HEK293 (cell line): ENCODE measurements at regions not wholly inside any gene's neighbourhood (a gene's known extent, or its start where the extent isn't known, plus 50 kb on each side); places are given as distances from the start of the nearest gene placed in this dataset.
"Not testable (repeated sequence)": the region's sequence is repeated elsewhere in the genome, so short reads cannot be mapped to it uniquely, and the experiment has no call there.

Source experiments
- CTCF ChIA-PET: fragments of 350-600 bp; formaldehyde crosslinking; extraction: SDS; loops from one replicate; lab custom pipeline; 2021; ENCODE audit warnings: antibody characterized with exemption; lab: Yijun Ruan, JAX
- POLR2A ChIA-PET: fragments of 300-600 bp; formaldehyde crosslinking; extraction: SDS; loops from one replicate; lab custom pipeline; 2020; ENCODE audit warnings: antibody characterized with exemption, inconsistent platforms; lab: Yijun Ruan, JAX
- H3K27ac ChIP-seq: fragments of 200-500 bp; sonication (Bioruptor generic); 2 replicates; pipeline ENCODE4 v1.5.1; 2014; ENCODE audit warnings: low read depth, low read length, control low read depth, inconsistent platforms; ENCODE audit errors: extremely low read depth
- H3K36me3 ChIP-seq, 2 experiments: fragments of 200-500 bp in 1 of 2; sonication (Bioruptor generic) in 1 of 2; 1 replicate in 1 of 2; 2 replicates in 1 of 2; pipeline ENCODE4 v1.5.1; 2014 to 2017; ENCODE audit warnings: inconsistent platforms in 2 of 2, low read length in 2 of 2; ENCODE audit not compliant: control insufficient read depth in 2 of 2, insufficient read depth in 1 of 2
- H3K4me1 ChIP-seq: fragments of 200-500 bp; sonication (Bioruptor generic); 2 replicates; pipeline ENCODE4 v1.5.1; 2014; ENCODE audit warnings: mild to moderate bottlenecking, low read length, inconsistent platforms; ENCODE audit not compliant: control insufficient read depth, insufficient read depth
- H3K4me3 ChIP-seq: 2 replicates; pipeline ENCODE4 v1.5.1; 2011; ENCODE audit warnings: low read depth, mild to moderate bottlenecking, control low read depth, low read length, moderate library complexity
- H3K9me3 ChIP-seq: fragments of 200-500 bp; sonication (Bioruptor generic); 2 replicates; pipeline ENCODE4 v1.5.1; 2014; ENCODE audit warnings: low read depth, low read length, inconsistent platforms; ENCODE audit not compliant: control insufficient read depth, insufficient read depth
- EGR2 ChIP-seq: fragments of 450-650 bp; formaldehyde crosslinking; IDR thresholded peaks from 2 replicates; pipeline ENCODE4 v1.5.1; 2016; ENCODE audit warnings: low read depth, missing biosample characterization, missing genetic modification characterization
- HOXD13 ChIP-seq: sonication (generic); formaldehyde crosslinking; IDR thresholded peaks from 2 replicates; pipeline ENCODE4 v1.8.0; 2022; ENCODE audit warnings: missing genetic modification reagents, borderline replicate concordance
- KLF16 ChIP-seq: fragments of 450-650 bp; formaldehyde crosslinking; IDR thresholded peaks from 2 replicates; pipeline ENCODE4 v1.5.1; 2017; ENCODE audit warnings: missing biosample characterization, missing genetic modification characterization
- RBAK ChIP-seq: fragments of 450-650 bp; formaldehyde crosslinking; IDR thresholded peaks from 2 replicates; pipeline ENCODE4 v1.5.1; 2016; ENCODE audit warnings: missing biosample characterization, missing genetic modification characterization
- SCRT1 ChIP-seq: fragments of 450-650 bp; formaldehyde crosslinking; IDR thresholded peaks from 2 replicates; pipeline ENCODE4 v1.5.1; 2016; ENCODE audit warnings: missing biosample characterization, missing genetic modification characterization, borderline replicate concordance
- SCRT2 ChIP-seq: fragments of 450-650 bp; formaldehyde crosslinking; IDR thresholded peaks from 2 replicates; pipeline ENCODE4 v1.5.1; 2016; ENCODE audit warnings: missing biosample characterization, missing genetic modification characterization
- ZNF114 ChIP-seq: fragments of 450-650 bp; formaldehyde crosslinking; IDR thresholded peaks from 2 replicates; pipeline ENCODE4 v1.5.0; 2017; ENCODE audit warnings: missing biosample characterization, missing genetic modification characterization
- ZNF221 ChIP-seq: fragments of 450-650 bp; formaldehyde crosslinking; IDR thresholded peaks from 2 replicates; pipeline ENCODE4 v1.5.1; 2017; ENCODE audit warnings: missing biosample characterization, missing genetic modification characterization, borderline replicate concordance
- ZNF23 ChIP-seq: fragments of 450-650 bp; formaldehyde crosslinking; IDR thresholded peaks from 2 replicates; pipeline ENCODE4 v1.5.1; 2016; ENCODE audit warnings: missing biosample characterization, missing genetic modification characterization, borderline replicate concordance
- ZNF280C ChIP-seq: fragments of 450-650 bp; formaldehyde crosslinking; IDR thresholded peaks from 2 replicates; pipeline ENCODE4 v1.5.1; 2016; ENCODE audit warnings: missing biosample characterization, missing genetic modification characterization
- ZNF37A ChIP-seq: fragments of 450-650 bp; IDR thresholded peaks from 2 replicates; pipeline ENCODE4 v1.5.1; 2018; ENCODE audit warnings: missing biosample characterization, missing genetic modification characterization
- ZNF416 ChIP-seq: fragments of 450-650 bp; formaldehyde crosslinking; IDR thresholded peaks from 2 replicates; pipeline ENCODE4 v1.5.1; 2016; ENCODE audit warnings: missing biosample characterization, missing genetic modification characterization
- ZNF501 ChIP-seq: fragments of 450-650 bp; formaldehyde crosslinking; IDR thresholded peaks from 2 replicates; pipeline ENCODE4 v1.5.1; 2016; ENCODE audit warnings: missing biosample characterization, missing genetic modification characterization
- ZNF555 ChIP-seq: fragments of 450-650 bp; formaldehyde crosslinking; conservative IDR thresholded peaks from 2 replicates; pipeline ENCODE4 v1.5.1; 2017; ENCODE audit warnings: missing biosample characterization, mild to moderate bottlenecking, missing genetic modification characterization, inconsistent platforms
- ZNF560 ChIP-seq: fragments of 450-650 bp; formaldehyde crosslinking; IDR thresholded peaks from 2 replicates; pipeline ENCODE4 v1.5.1; 2017; ENCODE audit warnings: missing biosample characterization, missing genetic modification characterization, borderline replicate concordance
- ZNF561 ChIP-seq: fragments of 450-650 bp; IDR thresholded peaks from 2 replicates; pipeline ENCODE4 v1.5.1; 2018; ENCODE audit warnings: missing biosample characterization, missing genetic modification characterization, borderline replicate concordance
- ZNF621 ChIP-seq: fragments of 450-650 bp; formaldehyde crosslinking; IDR thresholded peaks from 2 replicates; pipeline ENCODE4 v1.5.1; 2017; ENCODE audit warnings: missing biosample characterization, missing genetic modification characterization
- ZNF785 ChIP-seq: fragments of 450-650 bp; formaldehyde crosslinking; IDR thresholded peaks from 2 replicates; pipeline ENCODE4 v1.5.1; 2016; ENCODE audit warnings: missing biosample characterization, missing genetic modification characterization
- ZSCAN23 ChIP-seq: fragments of 450-650 bp; formaldehyde crosslinking; IDR thresholded peaks from 2 replicates; pipeline ENCODE4 v1.5.1; 2016; ENCODE audit warnings: missing biosample characterization, missing genetic modification characterization
- TF ChIP-seq, protein P1 (sequence below): fragments of 450-650 bp; formaldehyde crosslinking; optimal IDR thresholded peaks from 2 replicates; pipeline ENCODE3; 2016; ENCODE audit warnings: missing biosample characterization, mild to moderate bottlenecking, missing genetic modification characterization

DNA sequence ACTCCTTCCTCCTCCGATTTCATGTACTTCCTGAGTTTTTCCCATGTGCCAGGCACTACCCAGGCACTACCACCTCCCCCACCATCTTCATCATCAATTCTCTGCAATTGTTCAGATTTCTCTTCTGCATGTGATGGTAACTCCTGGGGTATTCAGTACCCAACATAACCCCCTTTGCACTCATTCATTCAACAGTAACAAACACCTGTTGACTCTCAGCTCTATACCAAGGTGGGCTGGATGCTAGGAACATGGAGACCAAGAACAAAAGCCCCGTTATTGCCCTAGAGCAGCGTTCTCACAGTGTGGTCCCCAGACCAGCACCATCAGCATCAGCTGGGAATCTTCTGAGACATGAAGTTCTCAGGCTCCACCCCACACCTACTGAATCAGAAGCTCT, 113.0 kb upstream of the CHD2 start:
- Histone ChIP-seq H3K9me3 (no peaks in the 10 kb centered on the region), H3K4me1 (no peaks in the 10 kb centered on the region), H3K4me3 (no peak overlapping the region), H3K27ac (no peak overlapping the region), H3K36me3 (no peaks in the 10 kb centered on the region)
- CTCF ChIA-PET, result interaction anchor here (1.2 to 2.8 kb wide), 3 partner anchors 10 to 130 kb away, joined by 3 to 23 read pairs (median 3); no protein-coding TSS in a partner anchor
- peak; percentile 66; the same call in 1 of the 2 replicates for TF ChIP-seq SCRT1
- TF ChIP-seq ZNF37A, result no peak
- TF ChIP-seq, protein P1, sequence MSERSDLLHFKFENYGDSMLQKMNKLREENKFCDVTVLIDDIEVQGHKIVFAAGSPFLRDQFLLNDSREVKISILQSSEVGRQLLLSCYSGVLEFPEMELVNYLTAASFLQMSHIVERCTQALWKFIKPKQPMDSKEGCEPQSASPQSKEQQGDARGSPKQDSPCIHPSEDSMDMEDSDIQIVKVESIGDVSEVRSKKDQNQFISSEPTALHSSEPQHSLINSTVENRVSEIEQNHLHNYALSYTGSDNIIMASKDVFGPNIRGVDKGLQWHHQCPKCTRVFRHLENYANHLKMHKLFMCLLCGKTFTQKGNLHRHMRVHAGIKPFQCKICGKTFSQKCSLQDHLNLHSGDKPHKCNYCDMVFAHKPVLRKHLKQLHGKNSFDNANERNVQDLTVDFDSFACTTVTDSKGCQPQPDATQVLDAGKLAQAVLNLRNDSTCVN (tag by site-specific recombination), result no peak
- no peak for TF ChIP-seq ZNF555 (tag by site-specific recombination)
- TF ChIP-seq ZNF785 (tag by site-specific recombination), result no peak
- no peak for TF ChIP-seq RBAK
- TF ChIP-seq HOXD13 (CRISPR knock-in tag), result no peak
- TF ChIP-seq ZNF23, result no peak
- no peak for TF ChIP-seq ZNF221 (tag by site-specific recombination)
- no peak for TF ChIP-seq ZNF560 (tag by site-specific recombination)
- peak; percentile 81 for TF ChIP-seq SCRT2 (tag by site-specific recombination)
- TF ChIP-seq ZNF280C (tag by site-specific recombination), result no peak
- no peak for TF ChIP-seq ZSCAN23 (tag by site-specific recombination)
- POLR2A ChIA-PET, result no interaction called here

GRCh38 chr15:92788196-92788595, 111.9 kb upstream of the CHD2 start:
- no peaks in the 10 kb centered on the region for H3K4me1 ChIP-seq
- POLR2A ChIA-PET, result interaction anchor here (2.1 kb wide), 1 partner anchor 94 kb away, joined by 6 read pairs; no protein-coding TSS in a partner anchor
- no peaks in the 10 kb centered on the region for H3K9me3 ChIP-seq
- no peak for TF ChIP-seq ZNF416 (tag by site-specific recombination)
- TF ChIP-seq ZNF501 (tag by site-specific recombination), result no peak
- TF ChIP-seq EGR2 (tag by site-specific recombination), result no peak
- TF ChIP-seq ZNF621 (tag by site-specific recombination), result no peak
- no peak for TF ChIP-seq KLF16 (tag by site-specific recombination)
- no peak for TF ChIP-seq ZNF114 (tag by site-specific recombination)
- no peak for TF ChIP-seq ZNF561 (tag by site-specific recombination)
- CTCF ChIA-PET, result interaction anchor here (0.7 to 2.8 kb wide), 3 partner anchors 9 to 1187 kb away, joined by 3 to 23 read pairs (median 4); no protein-coding TSS in a partner anchor
- H3K36me3 ChIP-seq, result no peaks in the 10 kb centered on the region
- H3K27ac ChIP-seq, result no peak overlapping the region
- no peak overlapping the region for H3K4me3 ChIP-seq

GRCh38 chr15:92788793-92789192, 111.3 kb upstream of the CHD2 start:
- POLR2A ChIA-PET, result interaction anchor here (0.6 to 2.1 kb wide), 2 partner anchors 94 to 1083 kb away, joined by 3 to 6 read pairs; no protein-coding TSS in a partner anchor
- H3K36me3 ChIP-seq, H3K9me3 ChIP-seq, H3K27ac ChIP-seq, H3K4me1 ChIP-seq, H3K4me3 ChIP-seq: not testable (repeated sequence)
- CTCF ChIA-PET, result interaction anchor here (1.6 to 2.8 kb wide), 2 partner anchors 8 to 10 kb away, joined by 3 to 23 read pairs; no protein-coding TSS in a partner anchor
